Hematopoietic multipotent progenitor cell treated with erythropoietin and hydrocortisone succinate and interleukin-3 and kit ligand, for 17 days (in vitro differentiated cells): ENCODE measurements at regions not wholly inside any gene's neighbourhood (a gene's known extent, or its start where the extent isn't known, plus 50 kb on each side); places are given as distances from the start of the nearest gene placed in this dataset.
A peak's percentile ranks its signal among the peaks of the same experiment; 100 is the strongest.

Experiments used
- DNase-seq: peaks from one replicate; pipeline ENCODE4 v3.0.0-alpha.2; 2015; ENCODE audit warnings: low spot score

GRCh38 chr20:61002090-61002489 lies 250.0 kb upstream of the CDH4 start:
- DNase-seq: no peak

DNA sequence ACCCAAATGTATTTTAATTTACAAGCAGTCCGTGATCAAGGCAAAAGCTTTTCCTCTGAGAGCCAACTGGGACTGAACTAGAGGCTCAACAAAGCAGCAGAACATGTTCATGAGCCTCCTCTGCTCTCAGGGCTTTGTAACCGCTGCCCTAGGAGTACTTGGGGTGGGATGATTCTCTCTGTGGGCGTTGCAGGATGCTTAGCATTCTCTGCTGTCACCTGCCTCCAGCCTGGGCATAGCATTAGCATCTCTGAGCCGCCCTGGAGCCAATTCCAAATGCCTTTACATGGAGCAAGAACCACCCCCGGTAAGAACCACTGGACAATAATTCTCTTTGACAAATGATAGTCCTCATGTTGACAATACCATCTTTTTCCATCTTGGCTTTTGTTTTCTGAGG lies 237.6 kb upstream of the CDH4 start:
- DNase-seq: no peak

GRCh38 chr20:61015602-61016001 lies 236.5 kb upstream of the CDH4 start:
- no peak for DNase-seq

- no peak for DNase-seq
Observed at GRCh38 chr20:61019322-61019721, 232.7 kb upstream of the CDH4 start.

GRCh38 chr20:61023612-61024011 lies 228.4 kb upstream of the CDH4 start:
- DNase-seq: no peak

DNA sequence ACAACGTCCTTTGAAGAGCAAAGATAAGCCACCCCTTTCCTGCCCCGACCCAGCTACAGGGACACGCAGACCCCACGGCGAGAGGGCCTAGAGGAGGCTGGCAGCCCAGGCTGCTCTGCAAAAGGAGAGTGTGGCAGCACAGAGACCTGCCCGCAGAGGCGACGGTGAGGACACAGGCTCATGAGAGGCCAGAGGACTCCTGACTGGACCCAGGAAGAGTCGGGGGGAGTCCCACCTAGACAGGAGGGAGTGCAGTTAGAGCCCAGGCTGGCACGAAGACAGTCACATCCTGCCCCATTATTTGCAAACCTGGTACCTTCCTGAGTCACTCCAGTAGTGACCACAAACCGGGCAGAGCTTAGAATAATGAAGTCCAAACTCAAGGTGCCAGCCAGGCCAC lies 227.7 kb upstream of the CDH4 start:
- DNase-seq: no peak

- no peak for DNase-seq
Observed at GRCh38 chr20:61025536-61025935, 226.5 kb upstream of the CDH4 start.

- DNase-seq: no peak
Observed at GRCh38 chr20:61026173-61026572, 225.9 kb upstream of the CDH4 start.

DNA sequence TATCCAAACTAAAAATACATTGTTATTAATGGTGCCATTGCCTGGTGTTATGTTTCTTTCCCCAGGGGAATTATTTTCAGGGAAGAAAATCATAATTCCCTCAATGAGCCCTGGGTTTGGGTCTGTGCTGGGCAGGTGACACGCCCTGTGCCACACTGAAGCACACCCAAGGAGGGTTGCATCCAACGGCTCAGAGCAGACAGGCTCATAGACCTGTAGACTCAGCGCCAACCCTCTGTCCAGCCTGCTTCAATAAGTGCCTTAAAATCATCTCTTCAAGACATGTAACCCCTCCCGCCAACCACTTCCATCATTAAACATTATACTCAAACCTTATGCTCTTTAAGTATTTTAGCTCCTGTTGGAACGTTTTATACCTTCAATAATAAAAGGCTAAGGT lies 225.3 kb upstream of the CDH4 start:
- no peak for DNase-seq

DNA sequence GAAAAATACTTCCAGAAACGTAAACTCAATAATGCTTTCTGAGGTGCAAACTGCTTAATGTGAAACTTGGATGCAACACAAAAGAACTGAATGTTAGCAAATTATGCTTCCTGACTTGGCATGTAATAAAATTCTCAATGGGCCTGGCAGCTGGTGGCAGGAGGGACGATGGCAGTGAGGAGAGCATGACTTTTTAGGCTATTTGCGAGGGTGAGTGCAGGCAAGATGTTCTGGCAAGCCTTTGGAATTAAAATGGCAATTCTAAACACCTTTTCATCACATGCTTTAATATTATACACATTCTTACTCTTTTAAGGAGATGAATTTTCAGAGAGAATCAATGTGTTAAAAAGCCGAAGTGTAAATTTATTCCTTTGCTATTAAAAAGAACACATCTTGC lies 224.8 kb upstream of the CDH4 start:
- DNase-seq: no peak

DNA sequence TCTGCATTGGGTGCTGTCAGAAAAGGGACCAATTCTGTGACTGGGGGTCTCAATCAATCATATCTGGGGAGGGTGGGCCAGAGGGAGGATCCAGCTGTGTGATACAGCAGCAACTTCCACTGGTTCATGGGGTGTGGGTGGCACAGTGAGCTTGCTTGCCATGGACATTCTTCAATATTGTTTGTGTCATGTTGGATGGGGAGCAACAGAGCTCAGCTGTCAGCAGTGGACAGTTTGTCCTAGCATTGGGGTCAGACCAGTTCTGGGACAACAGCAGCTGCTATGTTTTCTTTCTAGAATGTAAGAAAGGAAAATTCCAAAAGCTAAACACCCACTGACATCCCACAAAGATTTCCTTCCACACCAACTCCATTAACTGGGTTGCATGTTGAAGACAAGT lies 221.9 kb upstream of the CDH4 start:
- DNase-seq: no peak

DNA sequence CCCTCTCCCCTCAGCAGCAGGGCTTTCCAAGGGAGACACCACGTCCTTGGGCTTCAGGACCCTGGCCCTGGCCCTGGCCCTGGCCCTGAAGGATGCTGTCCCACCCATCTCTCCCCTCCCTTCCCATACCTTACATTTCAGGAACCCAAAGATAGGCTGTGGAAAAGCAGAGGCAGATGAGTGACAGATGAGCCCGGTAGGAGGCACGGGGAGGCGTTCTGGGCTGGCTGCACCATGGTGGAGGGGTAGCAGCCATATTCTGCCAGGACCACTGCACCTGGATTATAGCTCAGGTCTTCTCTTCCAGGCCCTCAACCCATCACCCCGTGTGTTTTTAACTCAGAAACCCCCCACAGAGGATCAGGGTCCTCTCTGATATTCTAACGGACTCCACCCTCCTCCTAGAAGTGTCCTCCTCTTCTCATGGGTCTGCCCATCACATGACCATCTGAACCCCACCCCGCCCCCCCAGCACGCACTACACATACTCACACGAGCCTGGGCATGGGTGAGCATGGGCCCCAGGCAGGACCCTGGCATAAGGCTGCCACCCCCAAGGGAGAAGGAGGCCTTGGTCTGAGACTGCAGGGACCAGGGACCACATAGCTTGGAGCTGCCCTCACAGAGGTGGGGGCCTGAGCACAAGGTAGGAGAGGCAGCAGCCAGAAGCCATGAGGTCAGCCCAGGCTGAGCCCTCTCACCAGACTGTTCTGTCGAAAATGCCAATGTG lies 220.8 kb upstream of the CDH4 start:
- DNase-seq: no peak

- no peak for DNase-seq
Observed at GRCh38 chr20:61037498-61037897, 214.6 kb upstream of the CDH4 start.

DNA sequence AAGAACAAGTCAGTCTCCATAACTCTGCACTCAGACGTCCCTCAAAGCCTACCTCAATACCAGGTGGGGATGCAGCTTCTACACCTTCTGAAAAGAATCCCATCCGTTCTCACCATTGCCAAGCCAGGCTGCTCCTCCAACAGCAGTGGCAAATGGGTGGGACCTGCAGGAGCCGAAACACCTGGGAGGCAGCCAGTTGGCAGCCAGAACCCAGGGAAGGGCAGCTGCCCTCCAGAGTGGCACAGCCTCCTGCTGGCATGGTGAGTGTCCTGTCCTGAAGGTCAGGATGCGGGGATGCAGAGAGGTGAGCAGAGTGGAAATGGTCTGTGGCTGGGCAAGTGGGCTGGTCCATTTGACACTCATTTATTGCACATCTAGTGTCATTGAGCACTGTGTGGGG lies 210.6 kb upstream of the CDH4 start:
- no peak for DNase-seq

- no peak for DNase-seq
Observed at GRCh38 chr20:61042506-61043385, 209.3 kb upstream of the CDH4 start.

DNA sequence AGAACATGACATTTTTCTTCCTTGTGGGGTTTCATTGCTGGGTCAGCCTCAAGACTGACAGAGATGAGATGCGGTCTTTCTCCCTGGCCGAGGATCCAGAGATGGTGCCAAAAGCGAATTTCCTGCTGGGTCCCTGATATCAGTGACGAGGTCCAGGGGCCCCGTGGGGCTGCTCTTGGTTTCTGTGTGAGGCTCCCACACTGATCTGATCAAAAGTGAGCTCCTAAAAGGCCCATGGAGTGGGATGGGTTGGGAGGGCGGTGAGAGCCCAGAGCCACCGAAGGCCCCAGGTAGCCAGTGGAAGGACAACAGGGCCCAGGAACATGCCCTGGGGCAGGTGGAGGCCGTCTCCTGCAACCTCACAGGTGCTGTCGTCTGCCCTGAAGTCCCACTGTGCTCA lies 208.4 kb upstream of the CDH4 start:
- DNase-seq: no peak

- DNase-seq: no peak
Observed at GRCh38 chr20:61044499-61044898, 207.6 kb upstream of the CDH4 start.

GRCh38 chr20:61045091-61045490 lies 207.0 kb upstream of the CDH4 start:
- no peak for DNase-seq

DNA sequence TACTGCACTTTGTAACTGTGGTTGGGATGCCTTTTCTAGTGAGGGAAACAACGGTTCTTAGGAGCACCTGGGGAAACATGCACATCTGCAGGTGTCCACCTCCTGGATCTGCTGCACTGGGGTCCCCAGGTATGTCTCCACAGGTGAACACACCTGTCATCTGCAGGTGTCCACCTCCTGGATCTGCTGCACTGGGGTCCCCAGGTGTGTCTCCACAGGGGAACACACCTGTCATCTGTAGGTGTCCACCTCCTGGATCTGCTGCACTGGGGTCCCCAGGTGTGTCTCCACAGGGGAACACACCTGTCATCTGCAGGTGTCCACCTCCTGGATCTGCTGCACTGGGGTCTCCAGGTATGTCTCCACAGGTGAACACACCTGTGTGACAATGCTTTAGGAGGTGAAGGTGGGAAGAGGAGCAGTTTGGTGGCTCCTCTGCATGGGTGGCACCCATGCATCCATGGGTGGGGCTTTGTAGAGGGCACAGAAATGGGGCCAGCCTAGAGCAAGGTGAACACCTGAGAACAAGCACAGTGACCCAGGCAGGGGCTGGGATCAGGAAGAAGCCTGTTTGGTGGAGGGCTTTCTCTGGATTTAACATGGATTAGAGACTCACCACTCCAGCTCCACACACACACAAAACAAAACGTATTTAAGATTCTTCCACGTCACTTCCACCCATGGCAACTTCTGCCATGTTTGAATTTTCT lies 206.0 kb upstream of the CDH4 start:
- peak; percentile 17 for DNase-seq

GRCh38 chr20:61046721-61047351 lies 205.2 kb upstream of the CDH4 start:
- DNase-seq: no peak

GRCh38 chr20:61047515-61047914 lies 204.5 kb upstream of the CDH4 start:
- no peak for DNase-seq

DNA sequence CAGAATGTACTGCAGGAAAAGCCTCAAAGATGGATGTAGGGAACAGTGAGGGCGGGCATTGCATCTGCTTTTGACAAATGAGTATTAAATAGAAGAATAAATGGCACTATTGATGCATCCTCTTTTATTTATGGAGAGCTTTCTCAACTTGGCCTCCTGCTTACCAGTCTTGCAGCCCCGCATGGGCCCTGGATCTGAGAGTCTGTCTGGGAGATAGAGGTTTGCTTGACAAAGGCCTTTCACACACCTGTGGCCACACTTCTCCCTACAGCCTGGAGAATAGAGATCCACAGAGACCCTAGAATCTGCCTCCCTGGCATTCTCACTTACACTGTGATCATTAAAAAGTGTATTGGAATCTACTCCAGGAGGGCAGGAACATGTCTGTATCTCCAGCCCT lies 203.8 kb upstream of the CDH4 start:
- DNase-seq: no peak
